Chondrocyte (in vitro differentiated cells): ENCODE measurements at regions not wholly inside any gene's neighbourhood (a gene's known extent, or its start where the extent isn't known, plus 50 kb on each side); places are given as distances from the start of the nearest gene placed in this dataset.

Source experiments
- DNase-seq: peaks from one replicate; pipeline ENCODE4 v3.0.0; 2021; ENCODE audit warnings: mixed read lengths, low spot score
- H3K27ac Mint-ChIP-seq: one replicate; pipeline ENCODE4 v1.8.0; 2021; ENCODE audit warnings: mild to moderate bottlenecking, moderate library complexity, mixed read lengths; ENCODE audit not compliant: unreplicated experiment
- H3K27me3 Mint-ChIP-seq: 2 replicates; pipeline ENCODE4 v1.8.0; 2021; ENCODE audit warnings: low read depth, mixed read lengths
- H3K36me3 Mint-ChIP-seq: 2 replicates; pipeline ENCODE4 v1.8.0; 2021; ENCODE audit warnings: low read depth, mixed read lengths
- H3K4me1 Mint-ChIP-seq: 2 replicates; pipeline ENCODE4 v1.8.0; 2021; ENCODE audit warnings: low read depth, mild to moderate bottlenecking, mixed read lengths
- H3K4me3 Mint-ChIP-seq: one replicate; pipeline ENCODE4 v1.8.0; 2021; ENCODE audit warnings: mild to moderate bottlenecking, moderate library complexity, mixed read lengths; ENCODE audit not compliant: unreplicated experiment
- H3K9me3 Mint-ChIP-seq: 2 replicates; pipeline ENCODE4 v1.8.0; 2021; ENCODE audit warnings: low read depth, mixed read lengths
- CTCF ChIP-seq: fragments of 200-600 bp; sonication (generic); IDR thresholded peaks from 2 replicates; pipeline ENCODE4 v1.5.0; 2021; ENCODE audit warnings: antibody characterized with exemption, mild to moderate bottlenecking, moderate library complexity

GRCh38 chr2:79383681-79384080 lies 129.2 kb upstream of the CTNNA2 start:
- Mint-ChIP-seq H3K4me3 (no peak overlapping the region), H3K9me3 (no peaks in the 10 kb centered on the region), H3K27ac (no peak overlapping the region), H3K4me1 (no peaks in the 10 kb centered on the region), H3K36me3 (no peaks in the 10 kb centered on the region), H3K27me3 (no peaks in the 10 kb centered on the region)
- no peak for TF ChIP-seq CTCF
- no peak for DNase-seq

GRCh38 chr2:79375817-79376216 lies 137.0 kb upstream of the CTNNA2 start:
- Mint-ChIP-seq H3K27ac (no peak overlapping the region), H3K9me3 (peaks cover 5% of the 10 kb centered on the region), H3K4me3 (no peak overlapping the region), H3K4me1 (no peaks in the 10 kb centered on the region), H3K36me3 (no peaks in the 10 kb centered on the region), H3K27me3 (no peaks in the 10 kb centered on the region)
- no peak for DNase-seq
- no peak for TF ChIP-seq CTCF

- no peak overlapping the region for H3K27ac Mint-ChIP-seq
- no peaks in the 10 kb centered on the region for H3K4me1 Mint-ChIP-seq
- no peak for DNase-seq
- no peak overlapping the region for H3K4me3 Mint-ChIP-seq
- H3K27me3 Mint-ChIP-seq = no peaks in the 10 kb centered on the region
- TF ChIP-seq CTCF = no peak
- peaks cover 7% of the 10 kb centered on the region for H3K9me3 Mint-ChIP-seq
- no peaks in the 10 kb centered on the region for H3K36me3 Mint-ChIP-seq
These were observed 139.3 kb upstream of the CTNNA2 start for GRCh38 chr2:79373358-79374130.

DNA sequence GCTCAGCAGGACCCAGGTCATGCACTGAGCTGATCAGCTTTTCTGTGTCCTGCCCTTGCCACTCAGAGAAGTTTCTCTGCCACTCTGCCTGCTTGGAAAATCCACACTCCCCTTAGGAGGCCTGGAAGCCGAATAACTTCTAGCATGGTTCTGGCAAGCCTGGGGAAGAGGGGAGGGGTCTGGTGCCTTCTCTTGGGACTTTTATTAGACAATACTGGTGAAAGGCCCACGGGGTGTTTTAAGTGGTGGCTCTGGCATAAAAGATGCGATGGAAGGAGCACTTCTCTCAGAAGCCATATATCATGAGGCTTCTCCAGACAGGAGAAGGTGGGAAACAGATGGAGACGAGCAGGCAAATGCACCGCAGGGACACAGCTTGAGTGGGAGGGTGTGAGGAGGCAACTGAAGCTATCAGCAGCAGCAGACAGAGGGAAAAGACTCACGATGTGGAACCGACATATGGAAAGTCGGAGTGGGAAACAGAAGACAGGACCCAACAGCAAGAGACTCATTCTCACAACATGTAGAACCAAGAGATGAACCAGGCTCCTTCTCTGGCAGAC lies 141.8 kb upstream of the CTNNA2 start:
- Mint-ChIP-seq H3K9me3 (peaks cover 7% of the 10 kb centered on the region), H3K4me3 (no peak overlapping the region), H3K27me3 (no peaks in the 10 kb centered on the region), H3K4me1 (no peaks in the 10 kb centered on the region), H3K27ac (no peak overlapping the region), H3K36me3 (no peaks in the 10 kb centered on the region)
- no peak for DNase-seq
- no peak for TF ChIP-seq CTCF

- H3K4me1 Mint-ChIP-seq = no peaks in the 10 kb centered on the region
- no peaks in the 10 kb centered on the region for H3K27me3 Mint-ChIP-seq
- no peaks in the 10 kb centered on the region for H3K36me3 Mint-ChIP-seq
- peaks cover 3% of the 10 kb centered on the region for H3K9me3 Mint-ChIP-seq
- H3K27ac Mint-ChIP-seq = no peak overlapping the region
- no peak for DNase-seq
- no peak for TF ChIP-seq CTCF
- no peak overlapping the region for H3K4me3 Mint-ChIP-seq
These were observed 143.7 kb upstream of the CTNNA2 start for GRCh38 chr2:79369127-79369526.
